Pulmonary artery endothelial cell (primary cell): ENCODE measurements at regions not wholly inside any gene's neighbourhood (a gene's known extent, or its start where the extent isn't known, plus 50 kb on each side); places are given as distances from the start of the nearest gene placed in this dataset.

Source experiments
- DNase-seq: peaks from one replicate; pipeline ENCODE4 v3.0.0-alpha.2; 2011; ENCODE audit warnings: low read depth, low spot score

GRCh38 chr2:36059691-36060090 lies 295.9 kb upstream of the CRIM1 start:
- DNase-seq: no peak

GRCh38 chr2:36058953-36059352 lies 296.6 kb upstream of the CRIM1 start:
- no peak for DNase-seq

- no peak for DNase-seq
These were observed 297.5 kb upstream of the CRIM1 start for GRCh38 chr2:36058076-36058475.

GRCh38 chr2:36052819-36053218 lies 302.8 kb upstream of the CRIM1 start:
- DNase-seq: no peak

GRCh38 chr2:36044411-36044810 lies 311.2 kb upstream of the CRIM1 start:
- no peak for DNase-seq

- DNase-seq: no peak
These were observed 320.4 kb upstream of the CRIM1 start for GRCh38 chr2:36035137-36035536.

- no peak for DNase-seq
These were observed 323.5 kb upstream of the CRIM1 start for GRCh38 chr2:36032046-36032445.

- no peak for DNase-seq
These were observed 324.1 kb upstream of the CRIM1 start for GRCh38 chr2:36031471-36031870.

GRCh38 chr2:36027616-36028015 lies 328.0 kb upstream of the CRIM1 start:
- DNase-seq: no peak

- no peak for DNase-seq
These were observed 342.5 kb upstream of the CRIM1 start for GRCh38 chr2:36013064-36013463.

GRCh38 chr2:36006444-36006843 lies 349.1 kb upstream of the CRIM1 start:
- no peak for DNase-seq

- no peak for DNase-seq
These were observed 352.6 kb upstream of the CRIM1 start for GRCh38 chr2:36002941-36003340.

GRCh38 chr2:35997488-35997887 lies 358.1 kb upstream of the CRIM1 start:
- no peak for DNase-seq

- DNase-seq: no peak
These were observed 366.1 kb upstream of the CRIM1 start for GRCh38 chr2:35989503-35989902.

- DNase-seq: no peak
These were observed 366.5 kb upstream of the CRIM1 start for GRCh38 chr2:35989040-35989439.

- no peak for DNase-seq
These were observed 368.7 kb upstream of the CRIM1 start for GRCh38 chr2:35986871-35987270.

- DNase-seq: no peak
These were observed 377.4 kb upstream of the CRIM1 start for GRCh38 chr2:35978218-35978617.

GRCh38 chr2:35976611-35977010 lies 379.0 kb upstream of the CRIM1 start:
- no peak for DNase-seq

GRCh38 chr2:35973737-35974132 lies 381.8 kb upstream of the CRIM1 start:
- peak; percentile 96 for DNase-seq

GRCh38 chr2:35973132-35973736 lies 382.3 kb upstream of the CRIM1 start:
- DNase-seq: peak; percentile 35

- peak; percentile 30 for DNase-seq
These were observed 391.8 kb upstream of the CRIM1 start for GRCh38 chr2:35963824-35964223.

- no peak for DNase-seq
These were observed 392.2 kb upstream of the CRIM1 start for GRCh38 chr2:35963357-35963756.

- DNase-seq: no peak
These were observed 392.9 kb upstream of the CRIM1 start for GRCh38 chr2:35962585-35963146.

- no peak for DNase-seq
These were observed 395.0 kb upstream of the CRIM1 start for GRCh38 chr2:35960596-35960995.
